GM12873 (cell line): ENCODE measurements at regions not wholly inside any gene's neighbourhood (a gene's known extent, or its start where the extent isn't known, plus 50 kb on each side); places are given as distances from the start of the nearest gene placed in this dataset.

ENCODE experiments used
- CTCF ChIP-seq: IDR thresholded peaks from 2 replicates; pipeline ENCODE4 v1.5.1; 2012; ENCODE audit warnings: low read depth, mild to moderate bottlenecking, moderate library complexity, low read length, control low read depth; ENCODE audit not compliant: insufficient read depth; ENCODE audit errors: missing control alignments

- no peak for TF ChIP-seq CTCF
Observed at GRCh38 chr5:167180906-167181305, 1110.5 kb upstream of the WWC1 start.

GRCh38 chr5:167205881-167206280, 1085.6 kb upstream of the WWC1 start:
- no peak for TF ChIP-seq CTCF

- TF ChIP-seq CTCF, result no peak
Observed at GRCh38 chr5:167207081-167207480, 1084.4 kb upstream of the WWC1 start.

- no peak for TF ChIP-seq CTCF
Observed at GRCh38 chr5:167208911-167209310, 1082.5 kb upstream of the WWC1 start.

GRCh38 chr5:167217097-167217743, 1074.2 kb upstream of the WWC1 start:
- no peak for TF ChIP-seq CTCF

GRCh38 chr5:167219298-167219697, 1072.1 kb upstream of the WWC1 start:
- no peak for TF ChIP-seq CTCF

- TF ChIP-seq CTCF, result no peak
Observed at GRCh38 chr5:167226386-167226785, 1065.1 kb upstream of the WWC1 start.
